HUES64 (cell line): ENCODE measurements at regions not wholly inside any gene's neighbourhood (a gene's known extent, or its start where the extent isn't known, plus 50 kb on each side); places are given as distances from the start of the nearest gene placed in this dataset.

Source experiments
- H3K27ac ChIP-seq: 2 replicates; pipeline ENCODE4 v1.7.0; 2013; ENCODE audit warnings: low read depth, low read length, inconsistent platforms
- H3K27me3 ChIP-seq: 2 replicates; pipeline ENCODE4 v1.6.1; 2013; ENCODE audit warnings: mild to moderate bottlenecking, low read length; ENCODE audit not compliant: insufficient read depth
- H3K36me3 ChIP-seq: 2 replicates; pipeline ENCODE4 v1.6.1; 2013; ENCODE audit warnings: mild to moderate bottlenecking, low read length; ENCODE audit not compliant: insufficient read depth
- H3K4me1 ChIP-seq: 2 replicates; pipeline ENCODE4 v1.6.1; 2013; ENCODE audit warnings: mild to moderate bottlenecking, low read length, moderate library complexity; ENCODE audit not compliant: insufficient read depth
- H3K4me3 ChIP-seq: 2 replicates; pipeline ENCODE4 v1.5.1; 2013; ENCODE audit warnings: mild to moderate bottlenecking, low read length, moderate library complexity
- H3K9ac ChIP-seq: 2 replicates; pipeline ENCODE4 v1.6.1; 2013; ENCODE audit warnings: mild to moderate bottlenecking, low read depth, low read length
- H3K9me3 ChIP-seq: 2 replicates; pipeline ENCODE4 v1.6.1; 2013; ENCODE audit warnings: low read depth, low read length; ENCODE audit not compliant: insufficient read depth
- WGBS: fragments of 150-250, 120-280 bp; methylation state at CpG from one replicate; pipeline ENCODE4 v1.1.7; 2013; ENCODE audit warnings: missing lambda C conversion rate; 5-methylcytosine and 5-hydroxymethylcytosine counted together

DNA sequence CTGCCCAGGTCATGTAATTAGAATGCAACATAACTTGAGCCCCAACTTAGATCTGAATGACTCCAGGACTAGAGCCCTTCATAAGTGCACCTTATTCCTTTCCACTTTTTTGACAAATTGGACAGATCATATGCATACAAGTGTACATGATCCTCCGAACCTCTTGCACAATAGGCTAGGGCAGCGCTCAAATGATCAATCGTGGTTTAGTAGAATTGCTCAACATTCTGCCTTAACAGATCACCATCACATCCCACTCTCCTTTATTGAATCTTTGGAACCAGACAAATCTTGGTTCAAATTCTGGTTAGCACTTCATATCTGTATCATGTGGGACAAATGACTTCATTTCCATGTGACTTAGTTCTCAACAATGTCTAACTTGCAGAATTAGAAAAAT, 106.8 kb upstream of the CDIN1 start:
- WGBS = 96% methylated on average over 3 of the region's 3 CpGs
- Histone ChIP-seq H3K9ac (no peak overlapping the region), H3K36me3 (no peaks in the 10 kb centered on the region), H3K4me1 (peaks cover 15% of the 10 kb centered on the region; the same call in 1 of the 2 replicates), H3K4me3 (no peak overlapping the region), H3K9me3 (no peaks in the 10 kb centered on the region), H3K27me3 (no peaks in the 10 kb centered on the region), H3K27ac (no peak overlapping the region)

DNA sequence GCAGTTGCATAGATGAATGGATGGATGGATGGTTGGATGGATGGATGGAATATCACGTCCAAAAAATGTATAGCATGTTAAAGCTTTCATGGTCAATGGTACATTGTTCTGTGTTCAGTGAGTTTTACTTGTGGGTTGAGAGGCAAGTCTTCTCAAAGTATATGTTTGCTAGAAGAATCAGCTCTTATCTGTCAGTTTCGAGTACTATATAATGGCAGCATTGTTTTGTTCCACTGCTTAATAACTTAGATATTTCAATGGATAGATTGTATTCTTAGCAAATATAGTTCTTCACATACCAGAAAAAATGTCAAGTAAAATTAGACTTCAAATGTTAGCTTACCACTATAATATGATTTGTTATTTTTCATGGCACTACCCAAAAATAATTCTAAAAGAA, 100.9 kb upstream of the CDIN1 start:
- peak overlapping the region; percentile 34; the same call in 1 of the 2 replicates for H3K27ac ChIP-seq
- H3K36me3 ChIP-seq = no peaks in the 10 kb centered on the region
- WGBS = 93% methylated on average over 1 of the region's 2 CpGs
- H3K4me1 ChIP-seq = peaks cover 13% of the 10 kb centered on the region; the same call in 1 of the 2 replicates
- H3K9ac ChIP-seq = no peak overlapping the region
- no peak overlapping the region for H3K4me3 ChIP-seq
- H3K27me3 ChIP-seq = no peaks in the 10 kb centered on the region
- no peaks in the 10 kb centered on the region for H3K9me3 ChIP-seq

DNA sequence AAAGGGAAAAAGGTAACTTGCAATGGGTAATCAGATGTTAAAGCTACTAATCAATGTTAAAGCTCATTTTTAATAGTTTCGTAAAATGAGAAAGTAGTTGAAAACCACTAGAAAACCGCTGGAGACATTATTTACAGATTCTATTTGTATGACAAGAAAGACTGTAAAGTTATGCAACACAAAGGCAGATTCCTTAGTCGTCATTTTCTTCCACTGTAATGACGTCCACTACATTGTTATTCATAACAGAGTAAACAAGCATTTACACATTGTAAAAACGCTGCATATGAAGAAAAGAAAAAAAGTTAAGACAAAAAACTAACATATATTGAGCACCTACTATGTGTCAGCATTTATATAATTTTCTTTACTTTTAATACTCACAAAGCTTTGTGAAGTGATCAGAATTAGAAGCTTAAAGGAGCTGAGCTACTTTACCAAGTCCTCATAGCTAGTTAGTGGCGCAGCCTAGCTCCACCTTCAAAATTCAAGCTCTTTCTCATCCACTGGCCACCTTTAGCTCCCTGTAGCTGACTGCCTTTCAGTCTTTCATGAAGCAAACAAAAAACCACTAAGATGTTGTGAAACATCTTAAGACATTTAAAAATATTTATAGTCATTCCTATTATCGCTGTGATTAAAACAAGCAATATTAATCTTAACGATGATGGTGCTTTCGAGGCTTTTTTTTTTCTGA, 100.1 kb upstream of the CDIN1 start:
- whole genome bisulfite sequencing = 60% methylated on average over 7 of the region's 9 CpGs
- no peaks in the 10 kb centered on the region for H3K36me3 ChIP-seq
- H3K9me3 ChIP-seq = no peaks in the 10 kb centered on the region
- H3K27ac ChIP-seq = peak overlapping the region; percentile 80; the same call in 1 of the 2 replicates
- peaks cover 13% of the 10 kb centered on the region; the same call in 1 of the 2 replicates for H3K4me1 ChIP-seq
- H3K27me3 ChIP-seq = no peaks in the 10 kb centered on the region
- H3K4me3 ChIP-seq = no peak overlapping the region
- no peak overlapping the region for H3K9ac ChIP-seq

GRCh38 chr15:36481156-36481555, 98.3 kb upstream of the CDIN1 start:
- no peaks in the 10 kb centered on the region for H3K9me3 ChIP-seq
- H3K27me3 ChIP-seq = no peaks in the 10 kb centered on the region
- peaks cover 13% of the 10 kb centered on the region; the same call in 1 of the 2 replicates for H3K4me1 ChIP-seq
- H3K9ac ChIP-seq = no peak overlapping the region
- H3K27ac ChIP-seq = no peak overlapping the region
- no peaks in the 10 kb centered on the region for H3K36me3 ChIP-seq
- no peak overlapping the region for H3K4me3 ChIP-seq
- WGBS = no CpG with 5 or more reads among the region's 1 CpG

DNA sequence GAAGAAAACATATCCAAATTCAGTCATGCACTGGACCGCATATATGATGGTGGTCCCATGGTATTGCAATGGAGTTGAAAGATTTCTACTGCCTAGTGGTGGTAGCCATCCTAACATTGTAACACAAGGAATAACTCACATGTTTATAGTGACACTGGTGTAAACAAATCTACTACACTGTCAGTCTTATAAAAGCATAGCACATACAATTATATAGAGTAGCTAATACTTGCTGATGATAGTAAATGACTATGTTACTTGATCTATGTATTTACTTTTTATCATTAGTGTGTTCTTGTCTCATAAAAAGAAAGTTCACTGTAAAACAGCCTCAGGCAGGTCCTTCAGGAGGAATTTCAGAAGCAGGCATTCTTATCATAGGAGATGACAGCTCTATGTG, 96.0 kb upstream of the CDIN1 start:
- no peaks in the 10 kb centered on the region for H3K36me3 ChIP-seq
- no peak overlapping the region for H3K27ac ChIP-seq
- peaks cover 13% of the 10 kb centered on the region; the same call in 1 of the 2 replicates for H3K4me1 ChIP-seq
- WGBS = no CpG with 5 or more reads among the region's 1 CpG
- H3K9ac ChIP-seq = no peak overlapping the region
- H3K27me3 ChIP-seq = no peaks in the 10 kb centered on the region
- H3K4me3 ChIP-seq = no peak overlapping the region
- H3K9me3 ChIP-seq = no peaks in the 10 kb centered on the region

- Histone ChIP-seq H3K9ac (no peak overlapping the region), H3K27me3 (no peaks in the 10 kb centered on the region), H3K9me3 (no peaks in the 10 kb centered on the region), H3K4me3 (no peak overlapping the region), H3K4me1 (peaks cover 6% of the 10 kb centered on the region; the same call in 1 of the 2 replicates), H3K27ac (no peak overlapping the region), H3K36me3 (no peaks in the 10 kb centered on the region)
- WGBS = 0% methylated on average over 1 of the region's 2 CpGs
Observed at GRCh38 chr15:36484038-36484778, 95.2 kb upstream of the CDIN1 start.

- no peaks in the 10 kb centered on the region for H3K9me3 ChIP-seq
- WGBS = 89% methylated on average over 3 of the region's 4 CpGs
- H3K4me3 ChIP-seq = no peak overlapping the region
- no peak overlapping the region for H3K27ac ChIP-seq
- no peaks in the 10 kb centered on the region for H3K4me1 ChIP-seq
- H3K27me3 ChIP-seq = no peaks in the 10 kb centered on the region
- H3K9ac ChIP-seq = no peak overlapping the region
- no peaks in the 10 kb centered on the region for H3K36me3 ChIP-seq
Observed at GRCh38 chr15:36491912-36492311, 87.5 kb upstream of the CDIN1 start.

DNA sequence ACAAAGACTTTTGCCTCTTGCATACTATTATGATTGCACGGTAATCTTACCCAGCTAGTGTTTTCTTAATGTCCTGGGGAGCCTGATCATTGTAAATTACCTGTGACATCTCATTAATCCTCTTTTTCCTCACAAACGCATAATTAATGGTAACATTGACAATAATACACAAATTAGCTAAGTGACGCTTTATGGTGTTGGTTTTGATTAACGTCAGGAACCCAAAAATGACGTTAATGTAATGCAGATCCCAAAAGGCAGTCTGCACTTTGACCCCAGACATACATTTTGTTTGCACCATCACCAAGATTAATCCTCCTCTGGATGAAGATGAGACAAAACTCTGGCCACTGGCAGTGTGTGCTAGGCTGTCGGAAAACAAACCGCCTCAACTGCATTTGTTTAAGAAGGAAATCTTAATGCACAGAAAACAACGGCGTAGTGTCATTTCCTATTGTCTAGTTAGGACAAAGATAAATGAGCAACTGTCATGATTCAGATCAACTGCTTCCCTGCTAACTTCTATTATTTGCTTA, 83.9 kb upstream of the CDIN1 start:
- Histone ChIP-seq H3K27ac (no peak overlapping the region), H3K27me3 (no peaks in the 10 kb centered on the region), H3K4me1 (peaks cover 8% of the 10 kb centered on the region; the same call in 1 of the 2 replicates), H3K36me3 (no peaks in the 10 kb centered on the region), H3K9me3 (no peaks in the 10 kb centered on the region), H3K4me3 (no peak overlapping the region), H3K9ac (no peak overlapping the region)
- WGBS = 94% methylated on average over 9 of the region's 9 CpGs

DNA sequence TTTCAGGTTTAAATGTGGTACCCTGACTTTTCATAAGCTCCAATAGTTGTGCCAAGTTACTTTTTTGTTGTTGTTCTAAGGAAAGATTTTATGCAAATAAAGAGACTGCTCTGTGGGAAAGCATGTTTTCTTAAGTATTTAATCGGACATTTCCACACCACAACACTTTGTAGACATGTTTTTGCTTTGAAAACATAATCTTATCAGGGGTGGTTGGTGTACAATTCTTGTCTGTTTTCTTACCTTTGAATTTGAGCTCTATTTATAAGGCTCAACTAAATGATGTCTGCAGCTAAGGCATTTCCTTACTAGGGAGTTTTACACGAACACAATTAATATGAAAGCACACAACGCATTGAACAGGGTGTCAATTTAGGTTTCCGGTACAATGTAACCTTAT, 81.5 kb upstream of the CDIN1 start:
- Histone ChIP-seq H3K4me3 (no peak overlapping the region), H3K27ac (no peak overlapping the region), H3K36me3 (no peaks in the 10 kb centered on the region), H3K9me3 (no peaks in the 10 kb centered on the region), H3K27me3 (no peaks in the 10 kb centered on the region), H3K9ac (no peak overlapping the region), H3K4me1 (peaks cover 10% of the 10 kb centered on the region; the same call in 1 of the 2 replicates)
- 97% methylated on average over 3 of the region's 4 CpGs for WGBS

DNA sequence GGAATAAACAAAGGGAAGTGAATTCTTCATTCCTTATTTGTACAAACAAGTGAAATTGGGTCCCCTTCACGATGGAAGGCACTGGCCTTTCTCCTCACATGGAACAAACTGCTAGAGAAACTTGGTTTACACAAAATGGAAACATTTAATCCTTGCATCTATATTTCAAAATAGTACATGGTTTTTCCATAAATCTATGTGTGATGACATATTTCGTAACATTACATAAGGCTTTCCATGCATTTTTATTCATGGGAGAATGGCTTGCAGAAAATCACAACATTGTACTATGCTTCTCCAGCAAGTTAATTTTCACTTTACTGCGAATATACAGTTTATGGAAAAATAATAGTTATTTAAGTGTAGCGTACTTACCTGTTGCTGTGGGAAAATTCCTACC, 81.0 kb upstream of the CDIN1 start:
- Histone ChIP-seq H3K27ac (no peak overlapping the region), H3K4me3 (no peak overlapping the region), H3K36me3 (no peaks in the 10 kb centered on the region), H3K4me1 (peaks cover 10% of the 10 kb centered on the region; the same call in 1 of the 2 replicates), H3K9ac (no peak overlapping the region), H3K9me3 (no peaks in the 10 kb centered on the region), H3K27me3 (no peaks in the 10 kb centered on the region)
- 84% methylated on average over 1 of the region's 4 CpGs for WGBS

DNA sequence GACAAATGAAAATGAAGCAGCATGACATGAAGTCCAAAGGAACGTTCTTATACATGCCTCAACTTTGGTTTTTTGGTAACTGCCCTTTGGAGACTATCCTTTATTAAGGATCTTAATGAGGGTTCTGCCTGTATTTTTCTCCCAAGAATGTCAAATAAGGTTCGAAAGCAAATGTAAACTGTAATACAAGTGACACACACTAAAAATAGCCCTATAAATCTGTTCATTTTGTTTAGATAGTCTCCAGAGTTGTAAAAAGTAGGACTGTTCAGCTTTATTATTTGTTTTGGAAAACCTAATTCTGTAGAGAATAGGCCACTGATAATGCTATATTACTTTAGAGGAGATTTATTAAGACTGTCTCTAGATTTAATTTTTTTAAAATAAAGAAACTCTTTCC, 80.5 kb upstream of the CDIN1 start:
- Histone ChIP-seq H3K9me3 (no peaks in the 10 kb centered on the region), H3K27ac (no peak overlapping the region), H3K4me3 (no peak overlapping the region), H3K4me1 (peaks cover 10% of the 10 kb centered on the region; the same call in 1 of the 2 replicates), H3K27me3 (no peaks in the 10 kb centered on the region), H3K36me3 (no peaks in the 10 kb centered on the region), H3K9ac (no peak overlapping the region)
- whole genome bisulfite sequencing = 91% methylated on average over 1 of the region's 2 CpGs
